NCI-H146 treated with DMSO at 0.1 percent for 48 hours (cell line): ENCODE measurements at regions not wholly inside any gene's neighbourhood (a gene's known extent, or its start where the extent isn't known, plus 50 kb on each side); places are given as distances from the start of the nearest gene placed in this dataset.
A peak's percentile ranks its signal among the peaks of the same experiment; 100 is the strongest.

ENCODE experiments used
- DNase-seq: peaks from one replicate; lab custom pipeline; 2025; ENCODE audit not compliant: unreplicated experiment; lab: John Stamatoyannopoulos, UW

DNA sequence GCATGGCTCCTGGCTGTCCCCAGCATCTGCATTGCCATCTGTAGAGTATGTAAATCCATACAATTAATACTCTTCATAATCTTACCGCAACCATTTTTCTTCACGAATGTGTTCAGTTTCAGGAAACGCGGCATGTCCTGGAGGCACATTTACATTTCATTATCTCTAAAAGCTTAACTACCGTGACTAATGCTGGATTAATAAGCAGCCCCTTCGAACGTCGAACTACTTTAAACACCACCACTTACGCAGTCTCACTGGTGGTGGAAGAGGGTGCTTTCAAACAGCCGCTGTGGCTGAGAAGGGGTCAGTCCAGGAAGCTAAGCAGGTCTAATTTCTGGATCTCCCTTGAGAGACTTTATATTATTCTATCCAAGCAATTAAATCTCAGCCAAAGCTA is 85.6 kb downstream of the C5orf15 start:
- DNase-seq, result no peak

DNA sequence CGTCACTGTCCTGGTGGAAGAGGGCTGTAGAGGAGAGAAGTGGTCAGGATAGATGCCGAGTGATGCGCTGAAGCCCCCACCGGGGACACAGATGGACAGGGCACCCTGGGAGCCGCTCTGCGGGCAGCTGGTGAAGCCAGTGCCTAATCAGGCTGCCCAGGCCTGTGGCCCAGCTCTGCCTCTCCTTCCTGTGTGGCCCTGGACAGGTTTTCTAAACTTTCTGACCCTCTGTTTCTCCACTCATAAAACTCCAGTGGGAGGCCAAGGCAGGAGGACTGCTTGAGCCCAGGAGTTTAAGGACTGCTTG is 86.1 kb downstream of the C5orf15 start:
- DNase-seq, result no peak

DNA sequence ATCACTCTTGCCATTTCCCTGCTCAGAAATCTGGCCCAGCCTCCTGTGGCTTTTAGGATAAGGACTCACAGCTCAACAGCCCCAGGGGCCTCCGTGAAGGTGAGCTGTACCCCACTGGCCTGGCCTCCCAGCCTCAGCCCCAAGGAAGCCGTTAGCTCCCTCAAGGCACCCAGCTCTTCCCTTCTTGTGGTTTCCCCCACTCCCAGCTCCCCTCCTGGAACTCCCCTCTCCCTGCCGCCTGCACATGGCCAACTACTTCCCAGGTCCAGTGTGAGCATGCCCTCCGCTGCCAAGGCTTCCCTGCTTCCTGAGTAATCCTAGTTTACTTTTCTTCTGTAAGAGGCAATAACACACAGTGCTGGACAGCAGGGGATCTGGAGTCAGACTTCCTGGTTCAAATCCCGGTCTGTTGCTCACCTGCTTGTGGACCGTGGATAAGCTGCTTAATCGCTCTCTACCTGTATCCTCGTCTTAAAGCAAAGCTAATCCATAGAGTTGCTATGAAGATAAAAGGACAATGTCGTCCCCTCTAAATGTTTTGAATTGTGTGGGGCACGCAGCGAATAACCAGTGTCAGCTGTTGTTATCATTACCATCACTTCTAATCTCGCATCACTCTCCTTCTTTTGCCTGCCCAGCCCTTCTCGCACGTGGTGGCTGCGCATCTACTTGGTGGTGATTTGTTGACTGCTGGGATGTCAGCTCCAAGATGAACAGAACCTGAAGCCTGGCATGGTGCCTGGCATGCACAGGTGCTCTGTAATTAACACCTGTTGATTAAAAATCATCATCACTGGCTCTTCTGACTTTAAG is 86.6 kb downstream of the C5orf15 start:
- no peak for DNase-seq

DNA sequence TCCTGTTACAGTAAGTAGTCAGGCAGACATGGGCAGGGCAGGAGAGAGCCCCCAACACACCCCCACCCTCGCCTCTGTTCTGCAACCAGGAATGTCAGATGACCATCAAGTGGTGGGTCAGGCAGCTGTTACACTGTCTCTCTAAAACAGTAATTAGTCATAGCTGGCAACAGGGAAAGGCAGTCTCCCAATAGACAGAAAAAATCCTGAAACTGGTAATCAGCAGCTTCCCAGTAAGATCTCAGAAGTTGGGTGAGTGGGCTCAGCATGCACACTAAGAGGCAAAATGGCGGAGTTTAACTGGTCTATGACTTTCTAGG is 90.2 kb downstream of the C5orf15 start:
- no peak for DNase-seq

DNA sequence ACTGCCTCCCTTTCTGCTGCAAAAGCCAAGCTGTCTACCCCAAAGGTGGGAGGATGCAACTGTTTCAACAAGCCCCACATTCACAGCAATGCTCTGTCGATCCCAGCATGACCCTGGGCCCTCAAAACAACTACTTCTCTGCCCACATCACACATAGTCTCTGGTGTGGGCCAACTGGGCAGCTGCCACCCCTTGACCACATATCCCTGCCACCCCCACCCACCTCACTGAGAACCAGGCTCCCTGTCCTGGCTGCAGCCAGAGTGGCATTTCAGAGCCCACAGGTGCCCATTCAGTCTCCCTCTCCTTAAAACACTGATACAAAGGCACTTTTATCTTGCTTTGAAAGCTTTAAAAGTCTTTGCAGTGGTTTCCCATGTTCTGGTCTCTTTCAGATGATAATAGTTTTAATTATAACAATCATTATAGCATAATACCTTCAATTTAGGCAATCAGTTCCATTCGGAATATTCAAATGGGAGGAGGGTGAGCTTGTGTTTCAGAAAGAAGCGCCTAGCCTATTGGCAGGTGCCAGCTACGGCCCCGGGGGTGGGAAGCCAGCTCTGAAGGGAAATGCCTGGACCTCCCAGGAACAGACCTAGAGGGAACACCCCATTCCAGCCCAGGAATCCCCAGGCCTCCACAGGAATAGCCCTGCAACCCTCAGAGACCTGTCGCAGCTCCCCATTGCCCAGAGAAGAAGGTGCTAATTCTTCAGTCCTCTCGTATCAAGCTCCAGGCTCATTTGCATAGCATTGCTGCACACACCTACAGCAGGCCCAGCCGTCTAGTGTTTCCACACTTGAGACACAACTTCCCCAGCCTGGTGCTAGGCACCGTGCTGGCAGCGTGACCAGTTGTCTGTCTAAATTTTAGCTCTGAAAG is 90.8 kb downstream of the C5orf15 start:
- no peak for DNase-seq

DNA sequence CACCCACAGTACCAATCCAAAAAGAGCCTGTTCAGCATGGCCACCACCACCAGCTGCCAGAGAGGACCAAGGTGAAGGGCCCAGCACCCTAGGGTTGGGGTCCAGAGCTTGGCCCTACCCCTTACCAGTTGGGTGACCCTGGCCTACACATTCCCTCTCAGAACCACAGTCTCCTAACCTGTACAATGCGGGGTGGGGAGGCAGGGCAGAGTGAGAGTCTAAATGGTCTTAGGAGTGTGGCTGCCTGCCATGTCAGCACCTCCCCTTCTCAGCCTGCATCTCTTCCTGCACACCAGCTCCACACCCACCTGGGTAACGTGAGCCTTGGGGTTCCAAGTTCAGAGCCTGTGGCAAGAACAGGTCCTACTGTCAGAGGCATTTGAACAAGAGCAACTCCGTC is 92.2 kb downstream of the C5orf15 start:
- no peak for DNase-seq

DNA sequence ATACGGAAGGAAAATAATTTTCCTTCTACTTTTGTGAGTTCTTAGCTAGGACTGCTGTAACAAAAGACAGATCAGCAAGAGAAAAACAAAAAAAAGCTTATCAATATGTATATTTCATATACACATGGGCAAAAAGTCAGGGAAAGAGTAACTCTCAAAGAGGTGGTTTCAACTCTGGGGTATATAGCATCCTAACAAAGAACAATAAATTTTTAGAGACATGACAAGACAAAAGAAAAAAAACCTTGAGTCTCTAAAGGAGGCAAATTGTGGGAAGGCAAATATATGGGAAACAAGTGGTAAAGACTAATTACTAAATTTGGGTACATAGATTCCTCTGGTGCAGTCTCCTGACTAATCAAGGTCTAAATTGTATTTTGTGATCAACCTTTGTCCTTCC is 93.2 kb downstream of the C5orf15 start:
- DNase-seq, result no peak

DNA sequence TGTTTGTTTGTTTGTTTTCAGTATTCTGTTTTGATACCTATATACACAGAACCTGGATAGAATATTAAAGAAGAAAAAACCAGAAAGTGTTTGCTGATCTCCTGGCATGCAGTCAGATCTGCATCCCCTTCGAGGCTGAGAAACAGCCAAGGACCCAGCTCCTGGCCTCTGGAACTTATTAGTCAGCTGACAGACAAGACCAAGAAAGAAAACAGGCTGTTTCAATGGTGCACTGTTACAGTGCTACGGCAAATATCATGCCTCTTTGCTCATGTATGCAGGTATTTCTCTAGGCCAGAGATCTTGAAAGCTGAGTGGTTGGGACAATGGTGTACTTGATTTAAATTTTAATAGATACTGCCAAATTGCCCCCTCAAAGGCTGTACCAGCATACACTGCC is 95.0 kb downstream of the C5orf15 start:
- DNase-seq, result no peak

DNA sequence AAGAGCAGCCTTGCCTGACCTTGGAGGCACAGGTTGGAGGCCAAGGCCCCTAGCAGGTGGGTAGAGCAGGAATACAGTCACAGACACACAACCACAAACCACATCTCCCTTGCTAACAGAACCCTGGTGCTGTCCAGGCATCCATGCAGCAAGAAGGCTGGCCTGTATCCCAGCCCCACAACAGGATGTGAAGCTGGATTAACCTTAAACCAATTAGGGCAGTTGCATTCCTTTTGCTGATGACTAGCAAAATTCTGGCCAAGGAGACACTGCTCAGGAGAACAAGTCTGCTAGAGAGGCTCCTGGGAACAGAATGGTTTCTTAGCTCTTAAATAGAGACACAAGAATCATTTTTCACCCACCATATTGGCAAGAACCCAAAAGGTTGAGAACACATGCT is 97.8 kb downstream of the C5orf15 start:
- no peak for DNase-seq

DNA sequence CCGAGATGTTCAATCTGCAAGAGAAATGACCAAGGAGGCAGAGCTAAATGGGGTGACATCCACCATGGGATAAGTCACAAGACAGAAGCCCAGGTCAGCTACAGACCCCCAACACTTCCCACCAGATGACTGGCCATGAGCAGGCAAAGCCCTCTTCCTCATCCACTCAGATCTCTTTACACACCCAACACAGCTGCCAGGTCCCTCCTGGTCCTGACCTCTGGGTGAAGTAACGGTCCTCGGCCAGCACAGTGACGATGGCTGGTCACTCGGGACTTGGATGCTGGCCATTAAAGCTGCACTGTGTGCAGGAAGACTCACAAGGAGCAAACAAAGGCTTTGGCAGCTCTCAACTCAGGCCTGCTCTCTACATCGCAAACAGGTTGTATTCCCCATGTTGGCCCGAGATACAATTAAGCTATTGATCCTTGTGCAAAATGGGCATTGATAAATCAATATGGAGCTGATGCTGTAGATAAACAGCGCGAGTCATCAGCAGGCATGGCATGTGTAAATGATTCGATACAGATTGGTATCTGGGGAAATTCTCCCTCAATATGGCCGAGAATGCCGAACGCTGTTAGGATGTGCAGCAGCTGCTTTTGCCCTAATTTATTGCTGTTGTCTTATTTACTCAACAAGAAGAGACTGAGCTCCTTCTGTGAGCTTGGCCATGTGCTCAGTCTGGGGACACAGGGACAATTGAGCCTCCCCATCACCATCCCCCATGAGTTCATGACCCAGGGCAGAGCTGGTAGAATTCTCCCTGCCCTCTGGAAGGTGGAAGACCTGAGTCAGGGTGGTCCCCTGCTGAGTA is 98.7 kb downstream of the C5orf15 start:
- no peak for DNase-seq

DNA sequence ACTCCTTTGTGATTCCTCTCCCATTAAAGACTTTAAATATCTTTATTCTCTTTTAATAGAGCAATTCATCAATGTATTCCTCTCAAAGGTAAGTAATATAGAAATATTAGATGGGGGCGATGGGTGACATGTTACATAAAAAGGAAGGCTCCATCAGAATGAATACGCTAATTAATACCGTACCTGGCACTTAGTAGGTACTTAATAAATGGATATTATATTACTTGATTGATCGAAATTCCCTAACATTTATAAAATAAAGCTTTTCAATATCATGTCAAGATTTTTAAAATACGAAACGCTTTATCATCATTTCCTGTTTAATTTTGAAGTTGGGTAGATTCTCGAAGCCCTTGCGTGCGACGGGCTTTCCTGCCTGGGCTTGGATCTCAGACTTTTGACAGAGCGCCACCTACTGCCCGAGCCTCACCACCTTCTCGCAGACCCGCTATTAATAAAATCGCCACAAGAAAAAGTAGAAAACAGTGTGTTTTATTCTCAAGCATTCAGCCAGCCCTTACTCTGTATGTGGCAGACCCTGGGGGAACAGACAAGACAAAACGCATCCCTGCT is 99.4 kb downstream of the C5orf15 start:
- peak; percentile 25 for DNase-seq

DNA sequence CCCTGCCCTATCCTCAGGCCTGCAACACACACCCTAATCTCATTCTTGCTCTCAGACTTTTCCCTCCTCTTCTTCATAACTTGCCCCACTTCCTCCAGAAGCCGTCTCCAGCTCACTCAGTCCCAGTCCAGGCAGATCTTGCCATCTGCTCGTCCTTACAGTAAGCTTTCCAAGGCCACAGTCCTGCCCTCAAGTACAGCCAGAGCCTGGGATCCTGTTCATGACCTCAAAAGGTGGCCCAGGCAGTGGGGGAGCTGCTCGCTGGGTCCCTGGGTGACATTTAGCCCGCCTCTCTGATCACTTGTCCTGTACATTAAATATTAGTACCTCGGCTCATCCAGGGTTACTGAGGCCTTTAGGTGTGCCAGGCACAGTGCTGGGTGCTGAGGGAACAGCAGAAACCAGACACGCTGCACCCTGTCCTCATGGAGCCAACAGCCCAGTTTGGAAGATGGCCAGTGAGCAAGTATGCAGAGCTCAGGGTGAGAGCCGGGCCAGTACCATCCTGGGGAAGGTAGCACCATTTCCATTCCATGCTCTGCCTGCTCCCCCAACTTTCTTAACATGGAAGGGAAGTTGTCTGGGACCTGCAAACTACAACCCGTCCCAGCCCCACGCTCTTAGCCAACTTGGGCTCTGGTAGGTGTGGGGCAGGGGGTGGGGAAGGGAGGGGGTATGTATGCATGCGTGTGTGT is 100.4 kb downstream of the C5orf15 start:
- no peak for DNase-seq

DNA sequence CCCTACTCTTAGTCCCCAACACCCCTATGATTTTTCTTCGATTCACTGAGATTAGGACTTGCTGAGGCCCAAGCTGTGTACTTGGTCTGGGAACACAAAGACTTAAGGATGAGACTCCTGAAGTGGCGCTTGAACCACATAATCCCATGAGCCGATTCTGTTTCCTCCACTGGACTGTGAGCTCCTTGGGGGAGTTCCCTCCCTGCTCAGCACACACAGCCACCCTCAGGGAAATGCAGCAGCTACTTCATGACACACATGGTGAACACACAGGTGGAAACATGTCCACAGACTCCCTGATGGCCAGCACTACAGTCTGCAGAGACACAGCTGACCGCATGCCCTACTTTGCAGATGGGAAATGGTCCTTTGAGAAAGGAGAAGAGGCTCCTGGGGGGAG is 101.1 kb downstream of the C5orf15 start:
- no peak for DNase-seq

DNA sequence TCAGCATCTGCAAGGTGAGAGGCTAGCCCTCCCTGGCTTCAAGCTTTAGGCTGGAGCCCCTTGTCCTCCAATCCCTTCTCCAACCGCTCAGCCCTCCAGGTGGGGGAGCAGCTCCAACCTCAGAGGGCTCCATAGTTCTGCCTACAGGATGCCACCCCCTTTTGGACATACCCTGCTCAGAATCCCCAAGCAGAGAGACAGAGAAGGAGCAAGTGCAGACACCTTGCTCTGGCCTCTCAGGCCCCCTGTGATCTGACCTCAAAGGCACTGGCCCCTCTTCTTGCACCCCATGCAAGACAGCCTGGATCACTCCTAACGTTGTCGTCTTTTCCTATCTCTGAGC is 101.6 kb downstream of the C5orf15 start:
- DNase-seq, result no peak

DNA sequence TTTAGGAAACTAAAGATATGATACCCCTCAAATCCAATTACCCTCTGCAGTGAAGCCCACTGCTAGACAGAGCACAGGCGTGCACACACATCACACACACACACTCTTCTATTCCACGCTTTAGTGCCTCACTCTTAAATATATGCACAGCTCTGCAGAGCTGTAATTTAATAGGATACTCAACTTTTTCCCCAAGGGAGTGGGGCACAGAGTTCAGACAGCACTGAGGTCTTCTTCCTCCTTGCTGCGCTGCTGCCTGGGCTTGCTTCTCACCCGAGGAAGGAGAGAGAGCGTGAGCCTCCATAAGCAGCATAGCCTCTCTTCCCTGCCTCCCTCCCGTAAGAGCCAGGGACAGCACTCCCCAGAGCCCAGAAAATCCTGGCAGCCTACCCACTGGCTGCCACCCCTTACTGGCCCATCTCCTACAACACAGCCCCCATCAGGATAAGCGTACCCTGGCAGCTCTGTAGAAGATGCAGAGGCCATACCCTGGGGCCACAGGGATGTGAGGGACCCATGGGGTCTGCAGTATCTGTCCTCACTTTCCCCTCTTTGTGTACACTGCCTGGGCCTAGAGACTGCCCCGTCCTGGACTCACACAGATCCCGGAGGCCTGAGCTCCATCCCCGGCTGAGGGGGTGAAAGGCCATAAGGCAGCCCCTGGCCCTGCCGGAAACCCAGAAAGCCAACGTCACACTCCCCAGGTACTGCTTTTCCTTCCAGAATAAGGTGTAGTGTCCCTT is 102.1 kb downstream of the C5orf15 start:
- no peak for DNase-seq

DNA sequence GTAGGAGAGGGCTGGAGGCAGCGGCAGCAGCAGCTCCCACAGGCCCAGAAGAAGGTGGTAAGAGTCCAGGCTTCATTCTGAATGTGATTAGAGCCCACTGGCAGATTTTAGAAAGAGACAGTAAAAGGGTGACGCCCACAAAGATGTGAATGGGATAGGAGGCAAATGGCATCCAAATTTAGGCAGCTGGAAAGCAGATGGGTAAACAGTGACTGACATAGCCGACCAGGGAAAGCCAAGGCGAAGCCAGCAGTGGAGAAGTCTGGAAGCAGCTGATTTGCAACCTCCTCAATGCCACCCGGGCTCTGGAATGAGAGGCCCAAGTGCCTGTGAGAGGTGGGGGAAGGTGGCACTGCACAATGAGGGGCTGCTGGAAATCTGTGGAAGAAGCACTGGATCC is 103.3 kb downstream of the C5orf15 start:
- DNase-seq, result no peak

DNA sequence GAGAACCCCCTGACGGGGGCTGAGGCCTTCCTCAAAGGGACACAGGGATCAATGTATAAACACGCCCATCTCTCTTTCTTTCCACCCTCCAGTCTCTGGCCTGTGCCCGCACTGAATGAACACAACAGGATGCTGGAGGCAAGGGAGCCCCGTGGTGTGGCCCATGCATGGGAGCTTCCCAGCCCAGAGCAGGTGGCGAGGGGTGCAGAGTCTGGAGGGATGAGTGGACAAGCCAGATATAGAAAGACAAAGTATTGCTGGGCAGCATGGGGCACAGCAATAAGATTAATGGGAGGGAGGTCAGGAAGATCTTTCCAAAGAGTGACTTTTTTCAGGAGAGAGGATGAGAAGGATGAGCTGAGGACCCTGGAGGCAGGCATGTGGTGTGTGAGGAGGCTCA is 103.7 kb downstream of the C5orf15 start:
- no peak for DNase-seq

DNA sequence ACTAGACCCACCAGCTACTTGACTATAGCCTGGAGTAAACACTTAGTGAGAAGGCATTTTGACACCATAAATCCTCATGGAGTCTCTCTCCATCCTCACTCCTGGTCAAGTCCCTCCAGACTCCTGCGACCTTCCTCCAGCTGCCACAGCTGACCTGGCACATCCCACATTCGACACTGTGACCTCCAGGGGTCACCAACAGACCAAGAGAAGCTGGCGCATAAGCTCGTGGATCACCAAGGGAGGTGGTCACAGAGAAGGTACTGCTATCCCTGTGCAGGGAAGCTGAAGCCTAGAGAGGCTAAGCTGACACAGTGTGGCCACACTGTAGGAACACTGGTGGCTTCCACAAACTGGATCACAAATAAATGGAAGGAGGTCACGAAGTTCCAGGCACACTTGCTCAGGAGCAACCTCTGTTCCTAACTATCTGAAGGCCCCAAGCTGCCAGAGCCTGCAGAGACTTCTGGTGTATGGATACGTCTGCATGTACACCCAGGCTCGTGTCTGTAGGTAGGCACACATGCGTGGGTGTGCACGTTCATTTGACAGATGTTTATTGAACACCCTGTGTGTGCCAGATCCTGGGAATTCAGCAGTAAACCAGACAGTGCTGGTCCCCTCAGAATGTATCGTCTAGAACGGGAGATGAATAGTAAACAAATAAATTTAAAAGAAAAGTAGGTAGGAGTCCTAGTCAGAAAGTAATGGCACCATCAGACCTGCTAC is 104.4 kb downstream of the C5orf15 start:
- no peak for DNase-seq

DNA sequence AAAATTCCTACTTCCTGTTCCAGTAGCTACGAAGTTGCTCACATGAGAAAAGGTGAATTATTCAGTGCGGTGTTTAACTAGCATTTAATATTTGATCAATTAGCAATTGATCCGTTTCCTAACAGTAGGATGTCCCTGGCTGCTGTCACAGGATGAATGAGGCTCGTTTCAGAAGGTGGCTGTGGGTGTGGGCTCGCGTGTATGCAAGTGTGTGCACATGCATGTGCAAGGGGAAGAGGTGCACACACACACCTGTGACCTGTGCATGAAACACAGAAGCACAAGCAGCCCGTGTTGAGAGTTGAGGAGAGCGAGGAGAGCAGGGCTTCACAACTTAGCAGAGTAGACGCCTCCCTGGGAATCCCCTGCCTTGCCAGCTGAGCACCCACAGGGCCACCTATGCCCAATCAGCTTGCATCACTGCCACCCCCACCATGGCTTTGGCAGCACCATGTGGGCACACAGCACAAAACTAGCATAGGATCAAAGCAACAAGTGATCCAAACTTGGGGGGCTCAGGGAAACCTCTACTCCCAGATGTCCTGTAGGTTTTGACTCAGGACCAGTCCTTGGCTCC is 107.2 kb downstream of the C5orf15 start:
- no peak for DNase-seq
